ENCODE measurements at regions not wholly inside any gene's neighbourhood (a gene's known extent, or its start where the extent isn't known, plus 50 kb on each side); places are given as distances from the start of the nearest gene placed in this dataset.
A peak's percentile ranks its signal among the peaks of the same experiment; 100 is the strongest.

GRCh38 chrX:20438871-20439526 lies 172.3 kb upstream of the RPS6KA3 start:
- Mint-ChIP-seq H3K9me3 (no peaks in the 10 kb centered on the region), H3K27me3 (no peaks in the 10 kb centered on the region), H3K36me3 (ENCODE audit: insufficient read depth) (no peaks in the 10 kb centered on the region), H3K27ac (ENCODE audit: low read depth) (no peak overlapping the region), H3K4me1 (peaks cover 28% of the 10 kb centered on the region), H3K4me3 (no peak overlapping the region)
- DNase-seq (ENCODE audit: low spot score in 2 of 2) = no peak
- no peak for ATAC-seq (replicated peaks; ENCODE audit: extremely low read depth, poor library complexity, severe bottlenecking)

GRCh38 chrX:20437683-20438082 lies 171.0 kb upstream of the RPS6KA3 start:
- Mint-ChIP-seq H3K27ac (ENCODE audit: low read depth) (peak overlapping the region; percentile 67), H3K4me3 (peak overlapping the region; percentile 42), H3K9me3 (no peaks in the 10 kb centered on the region), H3K36me3 (ENCODE audit: insufficient read depth) (no peaks in the 10 kb centered on the region), H3K4me1 (peaks cover 28% of the 10 kb centered on the region), H3K27me3 (no peaks in the 10 kb centered on the region)
- peak; percentile 80 for ATAC-seq (replicated peaks; ENCODE audit: extremely low read depth, poor library complexity, severe bottlenecking)
- DNase-seq (ENCODE audit: low spot score in 2 of 2) = no peak

GRCh38 chrX:20435913-20436312 lies 169.2 kb upstream of the RPS6KA3 start:
- no peak overlapping the region for H3K4me3 Mint-ChIP-seq
- no peaks in the 10 kb centered on the region for H3K36me3 Mint-ChIP-seq (ENCODE audit: insufficient read depth)
- ATAC-seq (replicated peaks; ENCODE audit: extremely low read depth, poor library complexity, severe bottlenecking) (no peak), DNase-seq (ENCODE audit: low spot score in 2 of 2) (no peak)
- H3K27ac Mint-ChIP-seq (ENCODE audit: low read depth) = no peak overlapping the region
- H3K4me1 Mint-ChIP-seq = peaks cover 21% of the 10 kb centered on the region
- no peaks in the 10 kb centered on the region for H3K27me3 Mint-ChIP-seq
- H3K9me3 Mint-ChIP-seq = no peaks in the 10 kb centered on the region

GRCh38 chrX:20434986-20435385 lies 168.3 kb upstream of the RPS6KA3 start:
- ATAC-seq (replicated peaks; ENCODE audit: extremely low read depth, poor library complexity, severe bottlenecking) (no peak), DNase-seq (ENCODE audit: low spot score in 2 of 2) (no peak)
- Mint-ChIP-seq H3K9me3 (no peaks in the 10 kb centered on the region), H3K36me3 (ENCODE audit: insufficient read depth) (no peaks in the 10 kb centered on the region), H3K27me3 (no peaks in the 10 kb centered on the region), H3K4me1 (peaks cover 16% of the 10 kb centered on the region), H3K27ac (ENCODE audit: low read depth) (no peak overlapping the region), H3K4me3 (no peak overlapping the region)

- no peak overlapping the region for H3K4me3 Mint-ChIP-seq
- no peak overlapping the region for H3K27ac Mint-ChIP-seq (ENCODE audit: low read depth)
- H3K9me3 Mint-ChIP-seq = no peaks in the 10 kb centered on the region
- no peaks in the 10 kb centered on the region for H3K27me3 Mint-ChIP-seq
- DNase-seq (ENCODE audit: low spot score in 2 of 2) = no peak
- ATAC-seq (replicated peaks; ENCODE audit: extremely low read depth, poor library complexity, severe bottlenecking) = no peak
- no peaks in the 10 kb centered on the region for H3K36me3 Mint-ChIP-seq (ENCODE audit: insufficient read depth)
- H3K4me1 Mint-ChIP-seq = peaks cover 16% of the 10 kb centered on the region
Measured at GRCh38 chrX:20433388-20433775, 166.7 kb upstream of the RPS6KA3 start.

GRCh38 chrX:20432746-20433387 lies 166.2 kb upstream of the RPS6KA3 start:
- no peaks in the 10 kb centered on the region for H3K36me3 Mint-ChIP-seq (ENCODE audit: insufficient read depth)
- ATAC-seq (replicated peaks; ENCODE audit: extremely low read depth, poor library complexity, severe bottlenecking) (no peak), DNase-seq (ENCODE audit: low spot score in 2 of 2) (no peak)
- H3K27ac Mint-ChIP-seq (ENCODE audit: low read depth) = no peak overlapping the region
- H3K9me3 Mint-ChIP-seq = no peaks in the 10 kb centered on the region
- H3K4me3 Mint-ChIP-seq = no peak overlapping the region
- no peaks in the 10 kb centered on the region for H3K27me3 Mint-ChIP-seq
- H3K4me1 Mint-ChIP-seq = peaks cover 12% of the 10 kb centered on the region

- no peak overlapping the region for H3K4me3 Mint-ChIP-seq
- H3K36me3 Mint-ChIP-seq (ENCODE audit: insufficient read depth) = peaks cover 1% of the 10 kb centered on the region
- DNase-seq (ENCODE audit: low spot score in 2 of 2) (no peak), ATAC-seq (replicated peaks; ENCODE audit: extremely low read depth, poor library complexity, severe bottlenecking) (no peak)
- no peaks in the 10 kb centered on the region for H3K27me3 Mint-ChIP-seq
- H3K4me1 Mint-ChIP-seq = peaks cover 6% of the 10 kb centered on the region
- H3K27ac Mint-ChIP-seq (ENCODE audit: low read depth) = no peak overlapping the region
- no peaks in the 10 kb centered on the region for H3K9me3 Mint-ChIP-seq
Measured at GRCh38 chrX:20432048-20432447, 165.3 kb upstream of the RPS6KA3 start.

GRCh38 chrX:20431486-20431885 lies 164.8 kb upstream of the RPS6KA3 start:
- no peak overlapping the region for H3K4me3 Mint-ChIP-seq
- ATAC-seq (replicated peaks; ENCODE audit: extremely low read depth, poor library complexity, severe bottlenecking) = no peak
- no peaks in the 10 kb centered on the region for H3K9me3 Mint-ChIP-seq
- peaks cover 1% of the 10 kb centered on the region for H3K36me3 Mint-ChIP-seq (ENCODE audit: insufficient read depth)
- no peaks in the 10 kb centered on the region for H3K27me3 Mint-ChIP-seq
- no peak for DNase-seq (ENCODE audit: low spot score in 2 of 2)
- peaks cover 5% of the 10 kb centered on the region for H3K4me1 Mint-ChIP-seq
- H3K27ac Mint-ChIP-seq (ENCODE audit: low read depth) = no peak overlapping the region

- Mint-ChIP-seq H3K4me3 (no peak overlapping the region), H3K36me3 (ENCODE audit: insufficient read depth) (peaks cover 1% of the 10 kb centered on the region), H3K9me3 (no peaks in the 10 kb centered on the region), H3K27me3 (no peaks in the 10 kb centered on the region), H3K27ac (ENCODE audit: low read depth) (no peak overlapping the region), H3K4me1 (no peaks in the 10 kb centered on the region)
- DNase-seq (ENCODE audit: low spot score in 2 of 2) (no peak), ATAC-seq (replicated peaks; ENCODE audit: extremely low read depth, poor library complexity, severe bottlenecking) (no peak)
Measured at GRCh38 chrX:20427173-20427770, 160.6 kb upstream of the RPS6KA3 start.

GRCh38 chrX:20421697-20422096 lies 155.0 kb upstream of the RPS6KA3 start:
- Mint-ChIP-seq H3K27me3 (no peaks in the 10 kb centered on the region), H3K27ac (ENCODE audit: low read depth) (no peak overlapping the region), H3K4me1 (peaks cover 17% of the 10 kb centered on the region), H3K4me3 (no peak overlapping the region), H3K36me3 (ENCODE audit: insufficient read depth) (no peaks in the 10 kb centered on the region), H3K9me3 (no peaks in the 10 kb centered on the region)
- DNase-seq (ENCODE audit: low spot score in 2 of 2) (no peak), ATAC-seq (replicated peaks; ENCODE audit: extremely low read depth, poor library complexity, severe bottlenecking) (no peak)

GRCh38 chrX:20421275-20421674 lies 154.6 kb upstream of the RPS6KA3 start:
- DNase-seq (ENCODE audit: low spot score in 2 of 2) (no peak), ATAC-seq (replicated peaks; ENCODE audit: extremely low read depth, poor library complexity, severe bottlenecking) (no peak)
- Mint-ChIP-seq H3K4me3 (no peak overlapping the region), H3K4me1 (peaks cover 17% of the 10 kb centered on the region), H3K36me3 (ENCODE audit: insufficient read depth) (no peaks in the 10 kb centered on the region), H3K27ac (ENCODE audit: low read depth) (peak overlapping the region; percentile 36), H3K27me3 (no peaks in the 10 kb centered on the region), H3K9me3 (no peaks in the 10 kb centered on the region)

GRCh38 chrX:20420058-20420457 lies 153.3 kb upstream of the RPS6KA3 start:
- Mint-ChIP-seq H3K36me3 (ENCODE audit: insufficient read depth) (no peaks in the 10 kb centered on the region), H3K27ac (ENCODE audit: low read depth) (no peak overlapping the region), H3K9me3 (no peaks in the 10 kb centered on the region), H3K4me1 (peaks cover 17% of the 10 kb centered on the region), H3K27me3 (no peaks in the 10 kb centered on the region), H3K4me3 (no peak overlapping the region)
- no peak for DNase-seq (ENCODE audit: low spot score in 2 of 2)
- ATAC-seq (replicated peaks; ENCODE audit: extremely low read depth, poor library complexity, severe bottlenecking) = no peak
